ENCODE measurements at regions not wholly inside any gene's neighbourhood (a gene's known extent, or its start where the extent isn't known, plus 50 kb on each side); places are given as distances from the start of the nearest gene placed in this dataset.

DNA sequence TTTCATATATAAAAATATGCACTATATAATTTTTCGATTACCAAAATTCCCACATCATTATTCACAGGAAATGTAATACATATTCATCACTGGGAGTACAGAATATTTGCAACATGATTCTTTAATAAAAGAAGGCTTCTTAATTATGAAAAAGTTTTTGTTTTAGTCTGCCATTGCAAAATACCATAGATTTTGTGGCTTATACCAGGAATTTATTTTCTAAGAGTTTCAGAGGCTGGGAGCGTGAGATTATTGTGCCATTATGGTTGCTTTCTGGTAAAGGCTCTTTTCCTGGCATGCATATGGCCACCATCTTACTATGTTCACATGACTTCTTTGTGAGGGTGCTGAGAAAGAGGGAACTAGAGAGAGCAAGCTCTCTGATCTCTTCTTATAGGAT lies 306.9 kb upstream of the ADGRB3 start:
- TF ChIP-seq FOXM1 (IDR thresholded peaks at IDR 0.05; ENCODE audit: borderline replicate concordance): no peak
- TF ChIP-seq LEF1 (IDR thresholded peaks at IDR 0.05; ENCODE audit: borderline replicate concordance): no peak
- no peak for TF ChIP-seq HDGF (IDR thresholded peaks at IDR 0.05; ENCODE audit: borderline replicate concordance)
- TF ChIP-seq FOXK2 (IDR thresholded peaks at IDR 0.05): no peak
- TF ChIP-seq ELF4 (IDR thresholded peaks at IDR 0.05): no peak
- no peak for TF ChIP-seq SP1 (IDR thresholded peaks at IDR 0.05)
- no peak for TF ChIP-seq NFRKB (IDR thresholded peaks at IDR 0.05)
- TF ChIP-seq L3MBTL2 (conservative IDR thresholded peaks at IDR 0.05): no peak
- TF ChIP-seq, protein P1, sequence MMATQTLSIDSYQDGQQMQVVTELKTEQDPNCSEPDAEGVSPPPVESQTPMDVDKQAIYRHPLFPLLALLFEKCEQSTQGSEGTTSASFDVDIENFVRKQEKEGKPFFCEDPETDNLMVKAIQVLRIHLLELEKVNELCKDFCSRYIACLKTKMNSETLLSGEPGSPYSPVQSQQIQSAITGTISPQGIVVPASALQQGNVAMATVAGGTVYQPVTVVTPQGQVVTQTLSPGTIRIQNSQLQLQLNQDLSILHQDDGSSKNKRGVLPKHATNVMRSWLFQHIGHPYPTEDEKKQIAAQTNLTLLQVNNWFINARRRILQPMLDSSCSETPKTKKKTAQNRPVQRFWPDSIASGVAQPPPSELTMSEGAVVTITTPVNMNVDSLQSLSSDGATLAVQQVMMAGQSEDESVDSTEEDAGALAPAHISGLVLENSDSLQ (IDR thresholded peaks at IDR 0.05): no peak
